ENCODE measurements at regions not wholly inside any gene's neighbourhood (a gene's known extent, or its start where the extent isn't known, plus 50 kb on each side); places are given as distances from the start of the nearest gene placed in this dataset.

GRCh38 chr21:27841084-27841672 is 874.3 kb upstream of the ADAMTS5 start:
- H4K20me1 ChIP-seq, result no peaks in the 10 kb centered on the region
- H3K4me2 ChIP-seq, result no peak overlapping the region
- no peaks in the 10 kb centered on the region for H3K36me3 ChIP-seq
- no peaks in the 10 kb centered on the region for H3K9me3 ChIP-seq
- no peaks in the 10 kb centered on the region for H3K4me1 ChIP-seq
- no peaks in the 10 kb centered on the region for H3K27me3 ChIP-seq
- no peak overlapping the region for H3K9ac ChIP-seq
- H3K4me3 ChIP-seq, result no peak overlapping the region
- no peak for TF ChIP-seq Cebpa-rat (IDR thresholded peaks at IDR 0.05)
- no peak overlapping the region for H3K27ac ChIP-seq

GRCh38 chr21:27840262-27840661 is 873.4 kb upstream of the ADAMTS5 start:
- no peak overlapping the region for H3K9ac ChIP-seq
- TF ChIP-seq Cebpa-rat (IDR thresholded peaks at IDR 0.05), result no peak
- H3K4me3 ChIP-seq, result no peak overlapping the region
- H3K9me3 ChIP-seq, result no peaks in the 10 kb centered on the region
- H3K27me3 ChIP-seq, result no peaks in the 10 kb centered on the region
- no peaks in the 10 kb centered on the region for H4K20me1 ChIP-seq
- H3K4me2 ChIP-seq, result no peak overlapping the region
- H3K27ac ChIP-seq, result no peak overlapping the region
- H3K4me1 ChIP-seq, result no peaks in the 10 kb centered on the region
- no peaks in the 10 kb centered on the region for H3K36me3 ChIP-seq

GRCh38 chr21:27839512-27840115 is 872.7 kb upstream of the ADAMTS5 start:
- H4K20me1 ChIP-seq, result no peaks in the 10 kb centered on the region
- H3K27me3 ChIP-seq, result no peaks in the 10 kb centered on the region
- H3K27ac ChIP-seq, result no peak overlapping the region
- H3K4me1 ChIP-seq, result no peaks in the 10 kb centered on the region
- H3K9me3 ChIP-seq, result no peaks in the 10 kb centered on the region
- no peak for TF ChIP-seq Cebpa-rat (IDR thresholded peaks at IDR 0.05)
- H3K4me3 ChIP-seq, result no peak overlapping the region
- no peak overlapping the region for H3K4me2 ChIP-seq
- no peaks in the 10 kb centered on the region for H3K36me3 ChIP-seq
- H3K9ac ChIP-seq, result no peak overlapping the region

DNA sequence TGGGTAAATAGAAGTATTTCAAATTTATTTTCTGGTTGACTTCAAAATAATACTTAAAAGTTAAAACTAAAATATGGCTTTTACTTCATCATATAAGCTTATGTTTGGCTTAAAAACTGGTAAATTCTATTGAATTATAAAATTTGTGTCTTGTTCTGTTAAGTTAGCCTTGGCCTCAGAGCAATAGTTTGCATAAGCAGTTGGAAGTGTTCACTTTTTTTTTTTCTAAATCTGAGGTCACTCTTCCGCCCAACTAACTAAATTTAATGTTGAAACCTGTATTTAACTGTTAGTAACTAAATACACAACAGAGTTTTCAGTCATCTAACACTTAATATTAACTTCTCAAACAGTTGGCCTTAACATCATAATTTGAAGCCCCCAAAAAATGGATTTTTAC is 871.7 kb upstream of the ADAMTS5 start:
- H3K4me2 ChIP-seq, result no peak overlapping the region
- H4K20me1 ChIP-seq, result no peaks in the 10 kb centered on the region
- H3K4me3 ChIP-seq, result no peak overlapping the region
- no peak for TF ChIP-seq Cebpa-rat (IDR thresholded peaks at IDR 0.05)
- H3K9me3 ChIP-seq, result no peaks in the 10 kb centered on the region
- no peak overlapping the region for H3K27ac ChIP-seq
- no peaks in the 10 kb centered on the region for H3K36me3 ChIP-seq
- H3K9ac ChIP-seq, result no peak overlapping the region
- no peaks in the 10 kb centered on the region for H3K4me1 ChIP-seq
- no peaks in the 10 kb centered on the region for H3K27me3 ChIP-seq

- H4K20me1 ChIP-seq, result no peaks in the 10 kb centered on the region
- H3K36me3 ChIP-seq, result no peaks in the 10 kb centered on the region
- no peak overlapping the region for H3K4me2 ChIP-seq
- no peaks in the 10 kb centered on the region for H3K4me1 ChIP-seq
- H3K27ac ChIP-seq, result no peak overlapping the region
- H3K4me3 ChIP-seq, result no peak overlapping the region
- TF ChIP-seq Cebpa-rat (IDR thresholded peaks at IDR 0.05), result no peak
- no peaks in the 10 kb centered on the region for H3K9me3 ChIP-seq
- H3K9ac ChIP-seq, result no peak overlapping the region
- no peaks in the 10 kb centered on the region for H3K27me3 ChIP-seq
Measured at GRCh38 chr21:27837936-27838335, 871.0 kb upstream of the ADAMTS5 start.

GRCh38 chr21:27833298-27833697 is 866.4 kb upstream of the ADAMTS5 start:
- H3K27me3 ChIP-seq, result no peaks in the 10 kb centered on the region
- no peak overlapping the region for H3K27ac ChIP-seq
- TF ChIP-seq Cebpa-rat (IDR thresholded peaks at IDR 0.05), result no peak
- H4K20me1 ChIP-seq, result no peaks in the 10 kb centered on the region
- H3K36me3 ChIP-seq, result no peaks in the 10 kb centered on the region
- H3K4me1 ChIP-seq, result no peaks in the 10 kb centered on the region
- no peak overlapping the region for H3K9ac ChIP-seq
- no peak overlapping the region for H3K4me2 ChIP-seq
- H3K4me3 ChIP-seq, result no peak overlapping the region
- no peaks in the 10 kb centered on the region for H3K9me3 ChIP-seq

GRCh38 chr21:27831816-27832569 is 865.1 kb upstream of the ADAMTS5 start:
- Histone ChIP-seq H3K4me2 (no peak overlapping the region), H4K20me1 (no peaks in the 10 kb centered on the region), H3K9ac (no peak overlapping the region), H3K36me3 (no peaks in the 10 kb centered on the region), H3K27ac (no peak overlapping the region), H3K4me1 (no peaks in the 10 kb centered on the region), H3K9me3 (no peaks in the 10 kb centered on the region), H3K27me3 (no peaks in the 10 kb centered on the region), H3K4me3 (no peak overlapping the region)
- TF ChIP-seq Cebpa-rat (IDR thresholded peaks at IDR 0.05), result no peak

- Histone ChIP-seq H3K36me3 (no peaks in the 10 kb centered on the region), H3K27ac (no peak overlapping the region), H3K27me3 (no peaks in the 10 kb centered on the region), H3K9ac (no peak overlapping the region), H3K9me3 (no peaks in the 10 kb centered on the region), H3K4me1 (no peaks in the 10 kb centered on the region), H4K20me1 (no peaks in the 10 kb centered on the region), H3K4me2 (no peak overlapping the region), H3K4me3 (no peak overlapping the region)
- no peak for TF ChIP-seq Cebpa-rat (IDR thresholded peaks at IDR 0.05)
Measured at GRCh38 chr21:27831177-27831576, 864.3 kb upstream of the ADAMTS5 start.

GRCh38 chr21:27827972-27828371 is 861.1 kb upstream of the ADAMTS5 start:
- Histone ChIP-seq H3K4me3 (no peak overlapping the region), H3K9ac (no peak overlapping the region), H3K27ac (no peak overlapping the region), H3K4me1 (no peaks in the 10 kb centered on the region), H3K4me2 (no peak overlapping the region), H4K20me1 (no peaks in the 10 kb centered on the region), H3K9me3 (no peaks in the 10 kb centered on the region), H3K36me3 (no peaks in the 10 kb centered on the region), H3K27me3 (no peaks in the 10 kb centered on the region)
- no peak for TF ChIP-seq Cebpa-rat (IDR thresholded peaks at IDR 0.05)

GRCh38 chr21:27825035-27825434 is 858.1 kb upstream of the ADAMTS5 start:
- H4K20me1 ChIP-seq, result no peaks in the 10 kb centered on the region
- TF ChIP-seq Cebpa-rat (IDR thresholded peaks at IDR 0.05), result no peak
- no peak overlapping the region for H3K9ac ChIP-seq
- H3K4me1 ChIP-seq, result no peaks in the 10 kb centered on the region
- H3K4me2 ChIP-seq, result no peak overlapping the region
- H3K9me3 ChIP-seq, result no peaks in the 10 kb centered on the region
- H3K4me3 ChIP-seq, result no peak overlapping the region
- no peaks in the 10 kb centered on the region for H3K27me3 ChIP-seq
- no peaks in the 10 kb centered on the region for H3K36me3 ChIP-seq
- no peak overlapping the region for H3K27ac ChIP-seq

Measured in BLaER1 (cell line).